H9 (cell line): ENCODE measurements at regions not wholly inside any gene's neighbourhood (a gene's known extent, or its start where the extent isn't known, plus 50 kb on each side); places are given as distances from the start of the nearest gene placed in this dataset.
A peak's percentile ranks its signal among the peaks of the same experiment; 100 is the strongest.

ENCODE experiments used
- DNase-seq: peaks from one replicate; pipeline ENCODE4 v3.0.0-alpha.2; 2017
- H2AFZ ChIP-seq: one replicate; pipeline ENCODE4 v1.6.1; 2013; ENCODE audit warnings: mild to moderate bottlenecking, low read length, control low read depth, moderate library complexity
- H2AK5ac ChIP-seq: 2 replicates; pipeline ENCODE4 v1.6.1; 2013; ENCODE audit warnings: low read length, control low read depth, mixed read lengths; ENCODE audit not compliant: insufficient read length
- H2BK120ac ChIP-seq: one replicate; pipeline ENCODE4 v1.6.1; 2013; ENCODE audit warnings: low read depth, mild to moderate bottlenecking, low read length, control low read depth, inconsistent platforms; ENCODE audit not compliant: poor library complexity, severe bottlenecking
- H2BK12ac ChIP-seq: 2 replicates; pipeline ENCODE4 v1.6.1; 2013; ENCODE audit warnings: low read length, control low read depth, mixed read lengths, low read depth; ENCODE audit not compliant: insufficient read length
- H2BK15ac ChIP-seq: 2 replicates; pipeline ENCODE4 v1.6.1; 2013; ENCODE audit warnings: low read depth, low read length, control low read depth
- H2BK20ac ChIP-seq: one replicate; pipeline ENCODE4 v1.6.1; 2013; ENCODE audit warnings: low read depth, mild to moderate bottlenecking, low read length, control low read depth, inconsistent platforms; ENCODE audit not compliant: poor library complexity, severe bottlenecking
- H2BK5ac ChIP-seq: 2 replicates; pipeline ENCODE4 v1.6.1; 2013; ENCODE audit warnings: low read length, control low read depth, mixed read lengths; ENCODE audit not compliant: insufficient read length
- H3K14ac ChIP-seq: 2 replicates; pipeline ENCODE4 v1.6.1; 2013; ENCODE audit warnings: low read length, control low read depth; ENCODE audit not compliant: insufficient read depth
- H3K18ac ChIP-seq: 2 replicates; pipeline ENCODE4 v1.6.1; 2013; ENCODE audit warnings: low read depth, mild to moderate bottlenecking, mixed read lengths, low read length, control low read depth; ENCODE audit not compliant: insufficient read length
- H3K23ac ChIP-seq: 2 replicates; pipeline ENCODE4 v1.6.1; 2013; ENCODE audit warnings: low read length, control low read depth, mixed read lengths, low read depth; ENCODE audit not compliant: insufficient read length
- H3K23me2 ChIP-seq: 2 replicates; pipeline ENCODE4 v1.6.1; 2013; ENCODE audit warnings: low read depth, mild to moderate bottlenecking, mixed read lengths, low read length, control low read depth; ENCODE audit not compliant: insufficient read length, poor library complexity, severe bottlenecking
- H3K27ac ChIP-seq: 2 replicates; pipeline ENCODE4 v1.5.1; 2013; ENCODE audit warnings: low read length, control low read depth, mixed read lengths, low read depth; ENCODE audit not compliant: insufficient read length
- H3K27me3 ChIP-seq: 2 replicates; pipeline ENCODE4 v1.6.1; 2013; ENCODE audit warnings: low read length, control low read depth, inconsistent platforms; ENCODE audit not compliant: insufficient read depth
- H3K4ac ChIP-seq: 2 replicates; pipeline ENCODE4 v1.6.1; 2013; ENCODE audit warnings: low read depth, mild to moderate bottlenecking, control low read depth, inconsistent platforms, low read length, moderate library complexity
- H3K4me1 ChIP-seq: 2 replicates; pipeline ENCODE4 v1.6.1; 2013; ENCODE audit warnings: low read length, control low read depth, inconsistent platforms; ENCODE audit not compliant: insufficient read depth
- H3K4me2 ChIP-seq: 2 replicates; pipeline ENCODE4 v1.6.1; 2013; ENCODE audit warnings: low read length, control low read depth, mixed read lengths; ENCODE audit not compliant: insufficient read length, insufficient read depth
- H3K56ac ChIP-seq: 2 replicates; pipeline ENCODE4 v1.6.1; 2013; ENCODE audit warnings: low read depth, mild to moderate bottlenecking, mixed read lengths, low read length, control low read depth; ENCODE audit not compliant: insufficient read length
- H3K79me1 ChIP-seq: 2 replicates; pipeline ENCODE4 v1.6.1; 2013; ENCODE audit warnings: low read depth, mild to moderate bottlenecking, moderate library complexity, low read length, control low read depth, inconsistent platforms; ENCODE audit not compliant: insufficient read depth, poor library complexity, severe bottlenecking
- H3K79me2 ChIP-seq: 2 replicates; pipeline ENCODE4 v1.6.1; 2013; ENCODE audit warnings: low read length, control low read depth, inconsistent platforms; ENCODE audit not compliant: insufficient read depth
- H3K9ac ChIP-seq: 2 replicates; pipeline ENCODE4 v1.6.1; 2013; ENCODE audit warnings: low read length, control low read depth, mixed read lengths; ENCODE audit not compliant: insufficient read length; ENCODE audit errors: extremely low read depth
- H3K9me3 ChIP-seq: one replicate; pipeline ENCODE4 v1.6.1; 2013; ENCODE audit warnings: low read depth, low read length, inconsistent platforms; ENCODE audit not compliant: control insufficient read depth
- H3T11ph ChIP-seq: one replicate; pipeline ENCODE4 v1.6.1; 2013; ENCODE audit warnings: mild to moderate bottlenecking, low read length, control low read depth, inconsistent platforms
- H4K20me1 ChIP-seq: one replicate; pipeline ENCODE4 v1.6.1; 2013; ENCODE audit not compliant: control insufficient read depth, insufficient read length, insufficient read depth
- H4K5ac ChIP-seq: 2 replicates; pipeline ENCODE4 v1.6.1; 2013; ENCODE audit warnings: low read depth, mild to moderate bottlenecking, mixed read lengths, low read length, control low read depth; ENCODE audit not compliant: insufficient read length
- H4K8ac ChIP-seq: replicated peaks from 2 replicates; pipeline ENCODE4 v1.6.1; 2013; ENCODE audit warnings: low read length, control low read depth, mixed read lengths, low read depth; ENCODE audit not compliant: insufficient read length
- H4K91ac ChIP-seq: 2 replicates; pipeline ENCODE4 v1.6.1; 2013; ENCODE audit warnings: low read depth, mild to moderate bottlenecking, moderate library complexity, mixed read lengths, low read length, control low read depth; ENCODE audit not compliant: insufficient read length
- H3K27ac Mint-ChIP-seq, 3 experiments: 2 replicates in 2 of 3; 3 replicates in 1 of 3; pipeline ENCODE4 v1.8.0; 2020 to 2021; ENCODE audit warnings: mixed read lengths in 3 of 3, mild to moderate bottlenecking in 1 of 3, moderate library complexity in 1 of 3
- H3K27me3 Mint-ChIP-seq: 2 replicates; pipeline ENCODE4 v1.8.0; 2021; ENCODE audit warnings: low read depth, mild to moderate bottlenecking, moderate library complexity, mixed read lengths
- H3K36me3 Mint-ChIP-seq, 3 experiments: 2 replicates in 2 of 3; 3 replicates in 1 of 3; pipeline ENCODE4 v1.8.0; 2020 to 2021; ENCODE audit warnings: low read depth in 3 of 3, mixed read lengths in 3 of 3; ENCODE audit not compliant: insufficient read depth in 1 of 3
- H3K4me1 Mint-ChIP-seq, 2 experiments: 2 replicates each; pipeline ENCODE4 v1.8.0; 2020; ENCODE audit warnings: mixed read lengths in 2 of 2
- H3K4me3 Mint-ChIP-seq, 2 experiments: 2 replicates in 1 of 2; 3 replicates in 1 of 2; pipeline ENCODE4 v1.8.0; 2020 to 2021; ENCODE audit warnings: mild to moderate bottlenecking in 2 of 2, mixed read lengths in 2 of 2, moderate library complexity in 1 of 2
- H3K9me3 Mint-ChIP-seq, 2 experiments: 2 replicates in 1 of 2; 3 replicates in 1 of 2; pipeline ENCODE4 v1.8.0; 2020; ENCODE audit warnings: mild to moderate bottlenecking in 2 of 2, mixed read lengths in 2 of 2, moderate library complexity in 1 of 2
- WGBS: extraction: QIAGEN DNeasy Blood & Tissue Kit; methylation state at CpG from one replicate; pipeline ENCODE4 v1.1.7; 2013; ENCODE audit warnings: missing lambda C conversion rate, low lambda C conversion rate, mixed read lengths; ENCODE audit not compliant: insufficient read length; ENCODE audit errors: extremely low coverage; 5-methylcytosine and 5-hydroxymethylcytosine counted together
- TF ChIP-seq, protein P1 (sequence below): fragments of 200-600 bp; sonication (generic); conservative IDR thresholded peaks from 3 replicates; pipeline ENCODE4 v1.8.0; 2021; ENCODE audit warnings: antibody characterized with exemption, mild to moderate bottlenecking

DNA sequence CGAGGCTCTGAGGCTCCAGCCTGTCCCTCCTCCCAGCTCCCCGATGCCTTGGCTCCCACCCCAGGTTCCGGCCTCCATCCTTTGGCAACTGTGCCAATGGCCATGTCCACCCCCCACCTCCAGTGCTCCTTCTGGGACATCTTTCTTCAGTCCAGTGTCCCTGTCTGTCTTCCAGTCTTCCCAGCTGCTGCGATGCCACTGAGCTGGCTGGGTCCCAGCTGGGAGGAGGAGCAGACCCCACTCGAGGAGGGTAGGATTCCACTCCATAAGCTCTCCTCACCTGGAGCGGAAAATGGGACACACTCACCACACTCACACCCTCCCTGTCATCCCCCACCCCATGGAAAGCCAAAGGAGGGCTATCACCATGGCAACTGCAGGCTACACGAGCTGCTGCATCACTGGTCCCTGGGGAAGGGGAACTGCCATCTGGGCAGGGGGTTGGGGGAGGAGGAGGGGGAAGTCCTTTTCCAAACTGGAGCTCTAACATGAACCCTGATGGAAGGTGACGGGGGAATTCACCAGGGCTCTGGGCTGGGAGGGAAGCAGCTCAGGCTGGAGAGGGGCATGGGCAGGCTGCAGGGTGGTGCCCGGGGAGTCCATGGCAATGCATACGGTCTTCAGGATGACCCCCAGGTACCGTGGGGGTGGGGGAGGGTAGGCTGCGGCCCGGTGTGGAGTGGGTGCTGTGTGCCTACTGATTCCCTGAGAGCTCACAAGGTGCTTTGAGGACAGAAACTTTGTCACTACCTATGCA is 94.3 kb downstream of the LRRC74A start:
- no peak overlapping the region for H2BK15ac ChIP-seq
- no peak overlapping the region for H4K8ac ChIP-seq
- no peaks in the 10 kb centered on the region for H3K79me2 ChIP-seq
- WGBS, result no CpG with 5 or more reads among the region's 13 CpGs
- peak; percentile 64 for DNase-seq
- peaks cover 30% of the 10 kb centered on the region; the same call in 1 of the 2 replicates for H3K4me1 ChIP-seq
- no peak overlapping the region for H2BK20ac ChIP-seq
- Mint-ChIP-seq H3K9me3 (no peaks in the 10 kb centered on the region; a peak in 3 of 5 replicates), H3K4me1 (peaks cover 78 to 88% of the 10 kb centered on the region in 2 experiments), H3K36me3 (no peaks in the 10 kb centered on the region; a peak in 1 of 7 replicates), H3K4me3 (no peak overlapping the region; a peak in 1 of 5 replicates), H3K27me3 (peaks cover 1% of the 10 kb centered on the region; the same call in 1 of the 2 replicates), H3K27ac (peak overlapping the region in 1 of 3 experiments; percentile 71; a peak in 1 of 7 replicates)
- no peak overlapping the region for H4K91ac ChIP-seq
- H2BK120ac ChIP-seq, result no peak overlapping the region
- peak overlapping the region; percentile 60 for H3K14ac ChIP-seq
- no peak overlapping the region for H2AK5ac ChIP-seq
- no peak overlapping the region for H3T11ph ChIP-seq
- no peak overlapping the region for H2BK12ac ChIP-seq
- no peaks in the 10 kb centered on the region for H3K79me1 ChIP-seq
- H3K4ac ChIP-seq, result no peak overlapping the region
- no peak overlapping the region for H2BK5ac ChIP-seq
- H3K27me3 ChIP-seq, result no peaks in the 10 kb centered on the region
- H3K18ac ChIP-seq, result peak overlapping the region; percentile 47
- H2AFZ ChIP-seq, result no peak overlapping the region
- H3K56ac ChIP-seq, result no peak overlapping the region
- H3K27ac ChIP-seq, result no peak overlapping the region
- no peak overlapping the region for H3K9ac ChIP-seq
- no peak overlapping the region for H3K23ac ChIP-seq
- no peak overlapping the region for H4K5ac ChIP-seq
- no peaks in the 10 kb centered on the region for H3K9me3 ChIP-seq
- TF ChIP-seq, protein P1, sequence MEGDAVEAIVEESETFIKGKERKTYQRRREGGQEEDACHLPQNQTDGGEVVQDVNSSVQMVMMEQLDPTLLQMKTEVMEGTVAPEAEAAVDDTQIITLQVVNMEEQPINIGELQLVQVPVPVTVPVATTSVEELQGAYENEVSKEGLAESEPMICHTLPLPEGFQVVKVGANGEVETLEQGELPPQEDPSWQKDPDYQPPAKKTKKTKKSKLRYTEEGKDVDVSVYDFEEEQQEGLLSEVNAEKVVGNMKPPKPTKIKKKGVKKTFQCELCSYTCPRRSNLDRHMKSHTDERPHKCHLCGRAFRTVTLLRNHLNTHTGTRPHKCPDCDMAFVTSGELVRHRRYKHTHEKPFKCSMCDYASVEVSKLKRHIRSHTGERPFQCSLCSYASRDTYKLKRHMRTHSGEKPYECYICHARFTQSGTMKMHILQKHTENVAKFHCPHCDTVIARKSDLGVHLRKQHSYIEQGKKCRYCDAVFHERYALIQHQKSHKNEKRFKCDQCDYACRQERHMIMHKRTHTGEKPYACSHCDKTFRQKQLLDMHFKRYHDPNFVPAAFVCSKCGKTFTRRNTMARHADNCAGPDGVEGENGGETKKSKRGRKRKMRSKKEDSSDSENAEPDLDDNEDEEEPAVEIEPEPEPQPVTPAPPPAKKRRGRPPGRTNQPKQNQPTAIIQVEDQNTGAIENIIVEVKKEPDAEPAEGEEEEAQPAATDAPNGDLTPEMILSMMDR, result no peak
- H4K20me1 ChIP-seq, result no peaks in the 10 kb centered on the region
- peak overlapping the region; percentile 11 for H3K4me2 ChIP-seq
- peaks cover 3% of the 10 kb centered on the region for H3K23me2 ChIP-seq
